OCI-LY1 (cell line): ENCODE measurements at regions not wholly inside any gene's neighbourhood (a gene's known extent, or its start where the extent isn't known, plus 50 kb on each side); places are given as distances from the start of the nearest gene placed in this dataset.

Source experiments
- H2AFZ ChIP-seq: fragments of 200-600 bp; sonication (generic), shearing (Covaris generic); 2 replicates; pipeline ENCODE4 v1.6.0; 2014; ENCODE audit warnings: antibody characterized with exemption, mild to moderate bottlenecking, low read length
- H3F3A ChIP-seq: fragments of 200-600 bp; sonication (generic), shearing (Covaris generic); 2 replicates; pipeline ENCODE4 v1.6.0; 2014; ENCODE audit warnings: mild to moderate bottlenecking, antibody characterized with exemption, low read length, moderate library complexity; ENCODE audit not compliant: insufficient read depth
- H3K27ac ChIP-seq: fragments of 200-600 bp; sonication (generic); 2 replicates; pipeline ENCODE4 v1.5.1; 2014; ENCODE audit warnings: low read length, mixed run types, mild to moderate bottlenecking, low read depth; ENCODE audit not compliant: poor library complexity, severe bottlenecking
- H3K27me3 ChIP-seq: fragments of 200-600 bp; sonication (generic); 2 replicates; pipeline ENCODE4 v1.6.0; 2014; ENCODE audit warnings: antibody characterized with exemption, mild to moderate bottlenecking, low read length, moderate library complexity; ENCODE audit not compliant: insufficient read depth
- H3K36me3 ChIP-seq: fragments of 200-600 bp; sonication (generic); 2 replicates; pipeline ENCODE4 v1.6.1; 2014; ENCODE audit warnings: mild to moderate bottlenecking, antibody characterized with exemption, low read length, moderate library complexity, mixed read lengths; ENCODE audit not compliant: insufficient read depth
- H3K4me1 ChIP-seq: fragments of 200-600 bp; sonication (generic); 2 replicates; pipeline ENCODE4 v1.5.1; 2014; ENCODE audit warnings: mild to moderate bottlenecking, low read length, moderate library complexity; ENCODE audit not compliant: insufficient read depth, severe bottlenecking
- H3K4me2 ChIP-seq: fragments of 200-600 bp; sonication (generic), shearing (Covaris generic); 2 replicates; pipeline ENCODE4 v1.6.1; 2014; ENCODE audit warnings: low read length
- H3K4me3 ChIP-seq: fragments of 200-600 bp; sonication (generic); 2 replicates; pipeline ENCODE4 v1.5.1; 2014; ENCODE audit warnings: low read length, low read depth, mild to moderate bottlenecking, mixed read lengths; ENCODE audit not compliant: poor library complexity, severe bottlenecking
- H3K79me2 ChIP-seq: fragments of 200-600 bp; shearing (Covaris generic); 2 replicates; pipeline ENCODE4 v1.6.1; 2016; ENCODE audit warnings: mixed run types, low read length, mixed read lengths; ENCODE audit not compliant: insufficient read depth
- H3K9ac ChIP-seq: fragments of 200-600 bp; sonication (generic), shearing (Covaris generic); 2 replicates; pipeline ENCODE4 v1.6.1; 2014; ENCODE audit warnings: mild to moderate bottlenecking, low read length, mixed read lengths
- H3K9me2 ChIP-seq: fragments of 200-600 bp; sonication (generic), shearing (Covaris generic); 2 replicates; pipeline ENCODE4 v1.6.1; 2014; ENCODE audit warnings: low read depth, mild to moderate bottlenecking, low read length, mixed read lengths
- H3K9me3 ChIP-seq: fragments of 200-600 bp; shearing (Covaris generic); 2 replicates; pipeline ENCODE4 v1.6.1; 2014; ENCODE audit warnings: low read length, mixed read lengths
- H4K20me1 ChIP-seq: fragments of 200-600 bp; sonication (generic), shearing (Covaris generic); 2 replicates; pipeline ENCODE4 v1.6.0; 2016; ENCODE audit warnings: mild to moderate bottlenecking, low read length; ENCODE audit not compliant: insufficient read depth
- CTCF ChIP-seq: fragments of 200-600 bp; sonication (generic), shearing (Covaris generic); IDR thresholded peaks from 2 replicates; pipeline ENCODE4 v1.5.1; 2017; ENCODE audit warnings: mild to moderate bottlenecking, antibody characterized with exemption, low read length, moderate library complexity, mixed read lengths
- EZH2 ChIP-seq: fragments of 200-600 bp; sonication (generic), shearing (Covaris generic); IDR thresholded peaks from 2 replicates; pipeline ENCODE4 v1.8.0; 2017; ENCODE audit warnings: borderline replicate concordance, mixed run types, mild to moderate bottlenecking, antibody characterized with exemption, low read length, moderate library complexity, mixed read lengths

GRCh38 chr21:14736672-14737071 lies 190.6 kb upstream of the SAMSN1 start:
- no peak overlapping the region for H2AFZ ChIP-seq
- H3K27ac ChIP-seq: no peak overlapping the region
- H3K4me2 ChIP-seq: no peak overlapping the region

GRCh38 chr21:14736162-14736561 lies 190.0 kb upstream of the SAMSN1 start:
- no peak overlapping the region for H3K27ac ChIP-seq
- no peaks in the 10 kb centered on the region for H3F3A ChIP-seq
- no peak for TF ChIP-seq CTCF
- TF ChIP-seq EZH2: no peak
- no peak overlapping the region for H3K4me3 ChIP-seq
- no peak overlapping the region for H3K4me2 ChIP-seq
- no peaks in the 10 kb centered on the region for H3K27me3 ChIP-seq
- H3K4me1 ChIP-seq: peaks cover 26% of the 10 kb centered on the region
- H3K9me2 ChIP-seq: no peaks in the 10 kb centered on the region
- H3K79me2 ChIP-seq: no peaks in the 10 kb centered on the region
- H4K20me1 ChIP-seq: no peaks in the 10 kb centered on the region
- no peak overlapping the region for H3K9ac ChIP-seq
- H3K9me3 ChIP-seq: 0 out of 2 replicates have a peak, but pooled peaks cover 5% of the 10 kb centered on the region
- no peaks in the 10 kb centered on the region for H3K36me3 ChIP-seq
- H2AFZ ChIP-seq: no peak overlapping the region

More at GRCh38 chr21:14736672-14737071, 190.6 kb upstream of the SAMSN1 start:
- no peaks in the 10 kb centered on the region for H4K20me1 ChIP-seq
- TF ChIP-seq CTCF: no peak
- no peaks in the 10 kb centered on the region for H3F3A ChIP-seq
- H3K9ac ChIP-seq: no peak overlapping the region
- H3K79me2 ChIP-seq: no peaks in the 10 kb centered on the region
- peaks cover 26% of the 10 kb centered on the region for H3K4me1 ChIP-seq
- no peaks in the 10 kb centered on the region for H3K27me3 ChIP-seq
- no peaks in the 10 kb centered on the region for H3K36me3 ChIP-seq
- no peaks in the 10 kb centered on the region for H3K9me2 ChIP-seq
- H3K9me3 ChIP-seq: 0 out of 2 replicates have a peak, but pooled peaks cover 5% of the 10 kb centered on the region
- no peak overlapping the region for H3K4me3 ChIP-seq

- Histone ChIP-seq H3K27me3 (no peaks in the 10 kb centered on the region), H2AFZ (peak overlapping the region; percentile 52), H3F3A (no peaks in the 10 kb centered on the region), H3K79me2 (no peaks in the 10 kb centered on the region), H3K9me3 (0 out of 2 replicates have a peak, but pooled peaks cover 3% of the 10 kb centered on the region), H3K27ac (no peak overlapping the region), H3K9ac (no peak overlapping the region), H3K36me3 (no peaks in the 10 kb centered on the region), H3K9me2 (no peaks in the 10 kb centered on the region), H3K4me3 (no peak overlapping the region), H4K20me1 (no peaks in the 10 kb centered on the region), H3K4me1 (peaks cover 26% of the 10 kb centered on the region), H3K4me2 (no peak overlapping the region)
- no peak for TF ChIP-seq CTCF
- TF ChIP-seq EZH2: no peak
Measured at GRCh38 chr21:14734833-14735232, 188.7 kb upstream of the SAMSN1 start.
